Naive thymus-derived CD4-positive, alpha-beta T cell (primary cell): ENCODE measurements at regions not wholly inside any gene's neighbourhood (a gene's known extent, or its start where the extent isn't known, plus 50 kb on each side); places are given as distances from the start of the nearest gene placed in this dataset.

Experiments
- ATAC-seq: fragments of 150-1000 bp; cut with Tn5 transposase; 2 replicates; pipeline ENCODE4 v1.10.0; 2021; ENCODE audit warnings: mild to moderate bottlenecking, moderate library complexity
- CTCF ChIA-PET: fragments of 350-600 bp; sonication (Branson Sonifier 250); formaldehyde crosslinking; loops from one replicate; lab custom pipeline; 2021; ENCODE audit warnings: antibody characterized with exemption; lab: Charles Lee
- POLR2A ChIA-PET: fragments of 350-600 bp; sonication (Branson Sonifier 250); formaldehyde crosslinking; loops from one replicate; lab custom pipeline; 2021; ENCODE audit warnings: antibody characterized with exemption, inconsistent platforms; lab: Charles Lee
- DNase-seq, 9 donors: peaks; one replicate each; pipeline versions ENCODE4 v3.0.0 to v3.0.0-alpha.2; 2020 to 2022; ENCODE audit warnings: mixed read lengths in 1 of 9
- H3K27ac ChIP-seq: one replicate; pipeline ENCODE4 v1.7.0; 2013; ENCODE audit warnings: mild to moderate bottlenecking, low read depth, low read length, moderate library complexity
- H3K27me3 ChIP-seq, 2 donors: one replicate each; pipeline ENCODE4 v1.7.0; 2013; ENCODE audit warnings: low read length in 2 of 2, mild to moderate bottlenecking in 2 of 2, moderate library complexity in 2 of 2; ENCODE audit not compliant: control insufficient read depth in 2 of 2, insufficient read depth in 2 of 2
- H3K36me3 ChIP-seq, 3 experiments: 1 replicate in 2 of 3; 2 replicates in 1 of 3; pipeline ENCODE4 v1.7.0; 2013; ENCODE audit warnings: low read length in 3 of 3, mild to moderate bottlenecking in 3 of 3, moderate library complexity in 1 of 3; ENCODE audit not compliant: insufficient read depth in 3 of 3, control insufficient read depth in 2 of 3
- H3K4me1 ChIP-seq, 2 donors: one replicate each; pipeline ENCODE4 v1.7.0; 2013; ENCODE audit warnings: low read length in 2 of 2, mild to moderate bottlenecking in 2 of 2, moderate library complexity in 1 of 2; ENCODE audit not compliant: control insufficient read depth in 2 of 2, insufficient read depth in 2 of 2
- H3K4me3 ChIP-seq: 2 replicates; pipeline ENCODE4 v1.7.0; 2013; ENCODE audit warnings: mild to moderate bottlenecking, low read length
- H3K9me3 ChIP-seq, 3 experiments: 1 replicate in 2 of 3; 2 replicates in 1 of 3; pipeline ENCODE4 v1.7.0; 2013; ENCODE audit warnings: low read length in 3 of 3; ENCODE audit not compliant: control insufficient read depth in 2 of 3
- H3K27ac Mint-ChIP-seq, 9 donors: one replicate each; pipeline ENCODE4 v1.8.0; 2020 to 2022; ENCODE audit warnings: mixed read lengths in 9 of 9, mild to moderate bottlenecking in 8 of 9, moderate library complexity in 5 of 9, inconsistent platforms in 2 of 9
- H3K27me3 Mint-ChIP-seq, 5 donors: one replicate each; pipeline ENCODE4 v1.8.0; 2021 to 2022; ENCODE audit warnings: mixed read lengths in 5 of 5, mild to moderate bottlenecking in 1 of 5
- H3K36me3 Mint-ChIP-seq, 5 donors: one replicate each; pipeline ENCODE4 v1.8.0; 2020 to 2022; ENCODE audit warnings: mixed read lengths in 5 of 5, mild to moderate bottlenecking in 3 of 5, inconsistent platforms in 1 of 5
- H3K4me1 Mint-ChIP-seq, 7 donors: one replicate each; pipeline ENCODE4 v1.8.0; 2020 to 2022; ENCODE audit warnings: mixed read lengths in 7 of 7, mild to moderate bottlenecking in 3 of 7, inconsistent platforms in 1 of 7
- H3K4me3 Mint-ChIP-seq, 10 donors: one replicate each; pipeline ENCODE4 v1.8.0; 2020 to 2022; ENCODE audit warnings: mild to moderate bottlenecking in 10 of 10, mixed read lengths in 10 of 10, moderate library complexity in 6 of 10, inconsistent platforms in 2 of 10
- H3K9me3 Mint-ChIP-seq, 11 donors: one replicate each; pipeline ENCODE4 v1.8.0; 2020 to 2022; ENCODE audit warnings: mixed read lengths in 11 of 11, mild to moderate bottlenecking in 4 of 11, inconsistent platforms in 1 of 11, moderate library complexity in 1 of 11
- intact Hi-C, 2 donors: fragments of 100-400 bp; cut with micrococcal nuclease; formaldehyde crosslinking; loops; one replicate each; pipeline ENCODE4 v1.15.1; 2023

DNA sequence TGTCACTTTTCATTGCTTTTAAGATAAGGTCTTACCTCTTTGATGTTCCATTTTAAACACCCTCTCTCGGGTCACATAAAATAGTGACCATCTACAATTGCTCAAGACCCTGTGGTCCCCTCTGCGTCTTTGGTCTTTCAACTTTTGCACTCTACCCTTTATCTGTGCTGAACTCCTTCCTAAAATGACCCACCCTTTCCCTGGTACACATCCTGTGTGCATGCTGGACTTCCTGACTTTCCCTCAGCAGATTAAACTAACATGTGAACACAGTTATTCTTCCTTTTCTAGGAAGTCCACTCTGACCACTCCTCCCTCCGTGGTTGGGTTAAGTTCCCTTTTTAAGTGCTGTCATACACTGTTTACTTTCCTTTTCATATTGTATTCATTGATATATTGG is 414.2 kb downstream of the GABRB3 start:
- Mint-ChIP-seq H3K4me3 (no peak overlapping the region), H3K4me1 (no peaks in the 10 kb centered on the region), H3K9me3 (peaks cover 0 to 18% (median 6%) of the 10 kb centered on the region in 11 donors), H3K36me3 (no peaks in the 10 kb centered on the region), H3K27me3 (peaks cover 0 to 5% (median 0%) of the 10 kb centered on the region in 5 donors), H3K27ac (no peak overlapping the region)
- CTCF ChIA-PET = no interaction called here
- Histone ChIP-seq H3K9me3 (peaks cover 0 to 4% (median 0%) of the 10 kb centered on the region in 3 experiments), H3K27ac (no peak overlapping the region), H3K4me3 (no peak overlapping the region), H3K36me3 (no peaks in the 10 kb centered on the region), H3K27me3 (no peaks in the 10 kb centered on the region), H3K4me1 (no peaks in the 10 kb centered on the region)
- DNase-seq = no peak
- no peak for ATAC-seq
- POLR2A ChIA-PET = no interaction called here
- intact Hi-C loops = no loop called here

GRCh38 chr15:26357653-26358052 is 415.2 kb downstream of the GABRB3 start:
- no peak for ATAC-seq
- Mint-ChIP-seq H3K36me3 (no peaks in the 10 kb centered on the region), H3K27me3 (peaks cover 0 to 5% (median 0%) of the 10 kb centered on the region in 5 donors), H3K27ac (no peak overlapping the region), H3K4me1 (no peaks in the 10 kb centered on the region), H3K4me3 (no peak overlapping the region), H3K9me3 (peaks cover 0 to 18% (median 6%) of the 10 kb centered on the region in 11 donors)
- ChIA-PET POLR2A (no interaction called here), CTCF (no interaction called here)
- no peaks in the 10 kb centered on the region for H3K36me3 ChIP-seq
- H3K4me1 ChIP-seq = no peaks in the 10 kb centered on the region
- intact Hi-C loops = no loop called here
- H3K27me3 ChIP-seq = no peaks in the 10 kb centered on the region
- no peak for DNase-seq
- H3K9me3 ChIP-seq = no peaks in the 10 kb centered on the region
- no peak overlapping the region for H3K4me3 ChIP-seq
- no peak overlapping the region for H3K27ac ChIP-seq

DNA sequence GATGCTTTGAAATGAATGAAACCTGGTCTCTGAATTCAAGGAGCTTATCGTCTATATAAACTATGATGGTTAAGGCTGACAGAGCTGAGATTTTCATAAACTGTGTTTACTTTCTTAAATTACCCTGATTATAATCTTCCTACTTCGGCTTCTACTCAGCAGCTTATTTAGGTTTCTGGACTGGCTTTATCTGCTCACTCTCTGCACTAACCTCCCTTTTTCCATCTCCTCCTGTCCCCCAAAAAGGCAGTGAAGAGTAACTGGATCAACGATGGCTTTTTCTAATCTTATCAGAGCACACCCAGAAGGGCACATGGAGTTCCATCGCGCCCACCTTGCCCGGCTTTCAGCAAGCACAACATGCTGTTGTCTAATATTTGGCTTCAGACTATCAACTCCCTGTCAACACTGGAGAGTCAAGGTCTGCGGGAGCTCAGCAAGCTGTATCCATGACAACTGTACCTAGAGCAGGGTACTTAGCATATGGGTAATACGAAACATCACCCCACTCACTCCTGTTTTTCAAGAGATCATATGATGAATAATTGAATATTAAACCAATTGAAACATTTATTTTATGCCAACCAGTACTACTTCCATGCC is 417.3 kb downstream of the GABRB3 start:
- no peaks in the 10 kb centered on the region for H3K4me1 Mint-ChIP-seq
- H3K4me1 ChIP-seq = no peaks in the 10 kb centered on the region

DNA sequence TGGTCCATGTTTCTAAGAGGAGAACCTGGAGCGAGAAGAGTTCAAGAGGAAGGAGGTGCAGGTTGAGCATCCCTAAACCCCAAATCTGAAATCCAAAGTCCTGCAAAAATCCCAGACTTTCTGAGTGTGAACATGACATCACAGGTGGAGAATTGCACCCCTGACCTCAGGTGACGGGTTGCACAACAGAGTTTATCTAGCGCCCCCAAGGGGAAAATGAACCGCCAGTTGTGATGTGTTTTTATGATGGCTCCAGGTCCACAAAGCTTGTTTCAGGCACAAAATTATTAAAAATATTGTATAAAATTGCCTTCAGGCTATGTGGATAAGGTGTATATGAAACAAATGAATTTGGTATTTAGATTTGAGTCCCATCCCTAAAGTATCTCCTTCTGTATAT is 420.0 kb downstream of the GABRB3 start:
- H3K27ac Mint-ChIP-seq = no peak overlapping the region
- no peak overlapping the region for H3K27ac ChIP-seq
- no peaks in the 10 kb centered on the region for H3K36me3 Mint-ChIP-seq
- H3K4me1 ChIP-seq = no peaks in the 10 kb centered on the region
- H3K4me3 ChIP-seq = no peak overlapping the region
- ATAC-seq (no peak), DNase-seq (no peak)
- intact Hi-C loops = no loop called here
- peaks cover 0 to 6% (median 0%) of the 10 kb centered on the region in 5 donors for H3K27me3 Mint-ChIP-seq
- no peaks in the 10 kb centered on the region for H3K27me3 ChIP-seq
- H3K4me3 Mint-ChIP-seq = no peak overlapping the region
- no peaks in the 10 kb centered on the region for H3K36me3 ChIP-seq
- H3K9me3 Mint-ChIP-seq = peaks cover under 1 to 16% (median 4%) of the 10 kb centered on the region in 11 donors
- H3K9me3 ChIP-seq = no peaks in the 10 kb centered on the region
- no peaks in the 10 kb centered on the region for H3K4me1 Mint-ChIP-seq
- ChIA-PET CTCF (no interaction called here), POLR2A (no interaction called here)

More for the DNA sequence above, 417.3 kb downstream of the GABRB3 start:
- POLR2A ChIA-PET = no interaction called here
- intact Hi-C loops = no loop called here
- peaks cover 0 to 5% (median 0%) of the 10 kb centered on the region in 5 donors for H3K27me3 Mint-ChIP-seq
- no peak overlapping the region for H3K4me3 Mint-ChIP-seq
- H3K36me3 ChIP-seq = no peaks in the 10 kb centered on the region
- H3K9me3 Mint-ChIP-seq = peaks cover 0 to 6% (median 3%) of the 10 kb centered on the region in 11 donors
- CTCF ChIA-PET = no interaction called here
- DNase-seq (no peak), ATAC-seq (no peak)
- H3K27me3 ChIP-seq = no peaks in the 10 kb centered on the region
- no peak overlapping the region for H3K27ac Mint-ChIP-seq
- H3K36me3 Mint-ChIP-seq = no peaks in the 10 kb centered on the region
- no peak overlapping the region for H3K27ac ChIP-seq
- no peak overlapping the region for H3K4me3 ChIP-seq
- no peaks in the 10 kb centered on the region for H3K9me3 ChIP-seq

GRCh38 chr15:26352406-26352805 is 420.5 kb downstream of the GABRB3 start:
- DNase-seq = no peak
- H3K27ac Mint-ChIP-seq = no peak overlapping the region
- H3K27me3 Mint-ChIP-seq = peaks cover 0 to 6% (median 0%) of the 10 kb centered on the region in 5 donors
- H3K4me1 Mint-ChIP-seq = no peaks in the 10 kb centered on the region
- H3K9me3 Mint-ChIP-seq = peaks cover 2 to 21% (median 6%) of the 10 kb centered on the region in 11 donors
- Histone ChIP-seq H3K27ac (no peak overlapping the region), H3K27me3 (no peaks in the 10 kb centered on the region), H3K9me3 (no peaks in the 10 kb centered on the region), H3K4me3 (no peak overlapping the region), H3K36me3 (no peaks in the 10 kb centered on the region), H3K4me1 (no peaks in the 10 kb centered on the region)
- POLR2A ChIA-PET = no interaction called here
- no peak overlapping the region for H3K4me3 Mint-ChIP-seq
- CTCF ChIA-PET = no interaction called here
- intact Hi-C loops = no loop called here
- no peak for ATAC-seq
- no peaks in the 10 kb centered on the region for H3K36me3 Mint-ChIP-seq

DNA sequence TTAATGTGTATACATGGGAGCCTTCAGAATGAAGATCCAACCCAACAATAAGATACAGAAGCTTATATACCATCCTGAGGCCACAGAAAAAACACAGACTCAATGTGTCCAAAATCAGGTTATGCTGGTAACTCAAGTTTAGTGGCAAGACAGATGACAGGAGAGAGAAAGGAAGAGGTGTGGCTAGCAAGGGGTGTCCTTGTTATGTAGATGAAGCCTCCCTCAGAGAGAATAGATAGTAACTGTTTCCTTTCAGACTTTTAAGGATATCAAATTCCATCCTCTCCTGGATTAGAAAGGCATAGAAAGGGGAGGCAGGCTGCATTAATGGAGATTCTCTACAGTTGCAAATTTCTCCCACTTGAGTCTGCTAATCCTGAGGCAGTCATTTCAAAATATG is 447.4 kb downstream of the GABRB3 start:
- H3K27ac Mint-ChIP-seq = no peak overlapping the region
- ChIA-PET POLR2A (no interaction called here), CTCF (no interaction called here)
- H3K9me3 ChIP-seq = no peaks in the 10 kb centered on the region
- peaks cover 0 to 13% (median 3%) of the 10 kb centered on the region in 11 donors for H3K9me3 Mint-ChIP-seq
- no peak overlapping the region for H3K4me3 ChIP-seq
- no peaks in the 10 kb centered on the region for H3K36me3 ChIP-seq
- ATAC-seq (no peak), DNase-seq (no peak)
- no peaks in the 10 kb centered on the region for H3K36me3 Mint-ChIP-seq
- H3K27me3 ChIP-seq = peaks cover 0 to 2% of the 10 kb centered on the region in 2 donors
- intact Hi-C loops = no loop called here
- no peaks in the 10 kb centered on the region for H3K4me1 Mint-ChIP-seq
- no peak overlapping the region for H3K4me3 Mint-ChIP-seq
- H3K27me3 Mint-ChIP-seq = peaks cover 0 to 8% (median 0%) of the 10 kb centered on the region in 5 donors
- H3K27ac ChIP-seq = no peak overlapping the region
- H3K4me1 ChIP-seq = no peaks in the 10 kb centered on the region

GRCh38 chr15:26323566-26323965 is 449.3 kb downstream of the GABRB3 start:
- no peak overlapping the region for H3K27ac Mint-ChIP-seq
- Histone ChIP-seq H3K4me1 (no peaks in the 10 kb centered on the region), H3K27ac (no peak overlapping the region), H3K36me3 (no peaks in the 10 kb centered on the region), H3K27me3 (peaks cover 0 to 2% of the 10 kb centered on the region in 2 donors), H3K4me3 (no peak overlapping the region), H3K9me3 (no peaks in the 10 kb centered on the region)
- no peak for DNase-seq
- peaks cover 0 to 4% (median 0%) of the 10 kb centered on the region in 5 donors for H3K36me3 Mint-ChIP-seq
- intact Hi-C loops = no loop called here
- CTCF ChIA-PET = no interaction called here
- H3K9me3 Mint-ChIP-seq = peaks cover 0 to 14% (median 5%) of the 10 kb centered on the region in 11 donors
- no peak overlapping the region for H3K4me3 Mint-ChIP-seq
- no peak for ATAC-seq
- H3K4me1 Mint-ChIP-seq = no peaks in the 10 kb centered on the region
- POLR2A ChIA-PET = no interaction called here
- H3K27me3 Mint-ChIP-seq = peaks cover 0 to 19% (median 7%) of the 10 kb centered on the region in 5 donors
